Iris pigment epithelial cell (primary cell): ENCODE measurements at regions not wholly inside any gene's neighbourhood (a gene's known extent, or its start where the extent isn't known, plus 50 kb on each side); places are given as distances from the start of the nearest gene placed in this dataset.
"Not testable (repeated sequence)": the region's sequence is repeated elsewhere in the genome, so short reads cannot be mapped to it uniquely, and the experiment has no call there.

Experiments used
- DNase-seq: peaks from one replicate; pipeline ENCODE4 v3.0.0-alpha.2; 2011; ENCODE audit warnings: low read depth

GRCh38 chrX:68995780-68996551 is 167.1 kb downstream of the EFNB1 start:
- peak; percentile 43 for DNase-seq

GRCh38 chrX:68995386-68995779 is 166.6 kb downstream of the EFNB1 start:
- no peak for DNase-seq

- no peak for DNase-seq
Measured at GRCh38 chrX:68994891-68995255, 166.1 kb downstream of the EFNB1 start.

- DNase-seq = no peak
Measured at GRCh38 chrX:68994135-68994890, 165.5 kb downstream of the EFNB1 start.

GRCh38 chrX:68992821-68993397 is 164.1 kb downstream of the EFNB1 start:
- DNase-seq = no peak

- no peak for DNase-seq
Measured at GRCh38 chrX:68991691-68992345, 163.0 kb downstream of the EFNB1 start.

- DNase-seq = no peak
Measured at GRCh38 chrX:68990948-68991347, 162.1 kb downstream of the EFNB1 start.

GRCh38 chrX:68989865-68990606 is 161.2 kb downstream of the EFNB1 start:
- DNase-seq = peak; percentile 36

GRCh38 chrX:68989456-68989855 is 160.6 kb downstream of the EFNB1 start:
- no peak for DNase-seq

- no peak for DNase-seq
Measured at GRCh38 chrX:68988865-68989264, 160.0 kb downstream of the EFNB1 start.

- no peak for DNase-seq
Measured at GRCh38 chrX:68985135-68985755, 156.4 kb downstream of the EFNB1 start.

GRCh38 chrX:68983004-68983857 is 154.4 kb downstream of the EFNB1 start:
- no peak for DNase-seq

- DNase-seq = no peak
Measured at GRCh38 chrX:68982476-68982875, 153.7 kb downstream of the EFNB1 start.

- no peak for DNase-seq
Measured at GRCh38 chrX:68980906-68981616, 152.2 kb downstream of the EFNB1 start.

- no peak for DNase-seq
Measured at GRCh38 chrX:68978655-68979054, 149.8 kb downstream of the EFNB1 start.

- peak; percentile 52 for DNase-seq
Measured at GRCh38 chrX:68978255-68978654, 149.4 kb downstream of the EFNB1 start.

GRCh38 chrX:68953331-68953730 is 124.5 kb downstream of the EFNB1 start:
- DNase-seq = no peak

GRCh38 chrX:68951942-68952619 is 123.3 kb downstream of the EFNB1 start:
- DNase-seq = not testable (repeated sequence)

- DNase-seq = no peak
Measured at GRCh38 chrX:68950937-68951336, 122.1 kb downstream of the EFNB1 start.
